ENCODE measurements at regions not wholly inside any gene's neighbourhood (a gene's known extent, or its start where the extent isn't known, plus 50 kb on each side); places are given as distances from the start of the nearest gene placed in this dataset.
A peak's percentile ranks its signal among the peaks of the same experiment; 100 is the strongest.

DNA sequence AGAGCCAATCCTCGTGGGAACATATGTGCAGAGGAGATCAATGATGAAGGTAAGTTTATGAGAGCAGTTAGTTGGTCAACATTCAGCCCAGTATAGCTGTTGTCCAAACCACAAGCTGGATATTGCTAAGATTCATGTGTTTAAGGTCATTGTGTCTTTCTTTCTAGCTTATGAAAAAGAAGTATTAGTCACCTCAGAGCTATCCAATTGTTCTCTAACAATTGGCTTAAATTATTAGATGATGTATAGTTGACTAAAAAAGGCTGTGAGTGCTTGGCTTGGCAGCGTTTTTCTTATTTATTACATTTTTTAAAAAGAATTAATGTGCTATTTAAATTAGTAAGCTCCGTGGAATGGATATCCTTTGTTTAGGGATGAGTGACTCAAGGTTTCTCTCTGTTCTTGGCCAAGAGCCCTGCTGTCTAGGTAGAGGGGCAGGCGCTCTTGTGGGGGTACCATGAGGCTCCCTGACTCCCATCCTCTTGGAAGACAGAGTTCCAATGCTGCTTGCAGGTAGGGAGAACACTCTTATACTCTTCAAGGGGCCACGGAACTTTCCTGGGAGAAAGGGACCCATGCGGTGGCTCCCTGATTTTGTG is 487.4 kb downstream of the IRX1 start:
- DNase-seq, result no peak

GRCh38 chr5:4083591-4084337 is 488.1 kb downstream of the IRX1 start:
- no peak for DNase-seq

DNA sequence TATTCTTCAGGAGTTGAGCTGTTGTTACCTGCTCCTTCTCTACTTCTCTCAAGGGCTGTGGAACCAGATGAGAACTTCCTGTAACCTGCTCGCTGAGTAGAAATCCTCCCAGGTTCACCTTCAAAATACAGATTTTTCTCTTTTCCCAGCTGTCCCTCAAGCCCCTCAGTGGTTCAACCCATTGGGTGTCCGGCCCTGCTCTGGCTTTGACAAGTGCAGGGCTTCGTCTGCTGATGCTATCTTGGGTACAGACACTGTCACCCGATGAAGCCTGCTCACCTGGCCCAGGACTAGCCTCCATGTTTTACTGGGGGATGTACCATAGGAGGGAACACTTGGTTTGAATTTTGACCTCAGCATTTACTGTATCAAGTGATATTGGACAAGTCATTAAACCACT is 490.4 kb downstream of the IRX1 start:
- no peak for DNase-seq

GRCh38 chr5:4087110-4087509 is 491.5 kb downstream of the IRX1 start:
- no peak for DNase-seq

- no peak for DNase-seq
These were observed 493.5 kb downstream of the IRX1 start for GRCh38 chr5:4089087-4089486.

DNA sequence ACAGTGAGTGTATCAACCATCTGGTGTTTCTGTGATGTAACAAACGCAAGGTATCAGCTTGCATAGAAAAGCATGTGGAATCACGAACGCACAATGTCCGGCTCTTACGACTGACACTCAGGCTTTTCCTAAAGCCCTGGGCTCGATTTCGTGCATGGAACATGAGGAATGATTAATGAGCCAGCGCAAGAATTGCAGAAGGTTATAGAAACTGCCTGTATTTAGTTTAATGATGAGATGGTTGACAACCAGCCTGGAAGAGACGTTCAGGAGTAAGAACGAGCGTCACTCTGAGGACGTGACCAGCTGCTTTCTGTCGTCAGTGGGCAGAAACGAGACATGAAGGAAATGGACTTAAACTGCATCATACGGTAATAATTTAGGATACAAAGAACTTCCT is 497.6 kb downstream of the IRX1 start:
- DNase-seq, result peak; percentile 81

GRCh38 chr5:4093970-4094369 is 498.3 kb downstream of the IRX1 start:
- no peak for DNase-seq

DNA sequence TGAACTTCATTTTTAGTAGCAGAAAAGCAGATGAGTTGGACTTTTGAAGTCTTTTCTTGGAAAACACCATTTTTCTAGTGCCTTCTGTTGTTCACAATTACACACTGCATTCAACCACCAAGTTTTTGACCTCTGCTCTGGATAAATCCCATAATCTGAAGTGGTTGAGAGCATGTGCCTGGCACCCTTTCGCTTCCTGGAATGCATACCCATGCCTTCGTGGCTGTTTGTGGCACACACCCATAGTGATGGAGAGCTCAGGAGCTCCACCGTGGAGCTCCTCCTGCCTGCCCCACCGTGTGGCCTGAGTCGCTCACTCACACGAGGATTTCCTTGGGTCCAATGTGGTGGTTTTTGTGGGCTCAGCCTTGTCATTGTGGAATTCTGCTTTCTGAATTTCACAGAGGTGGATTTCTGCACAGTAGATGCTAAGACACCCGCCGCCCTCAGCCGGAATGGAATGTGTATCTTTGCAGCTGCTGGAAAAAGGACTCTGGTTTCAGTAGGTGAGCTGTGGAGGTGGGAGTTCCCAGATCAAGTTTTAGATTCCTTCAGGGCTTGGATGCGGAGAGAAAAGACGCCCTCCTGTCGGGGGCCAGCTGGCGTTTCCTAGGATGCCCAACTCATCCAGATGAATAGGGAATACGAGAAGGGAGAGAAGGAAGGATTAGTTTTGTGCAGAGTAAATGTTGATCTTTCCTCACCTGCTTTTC is 500.4 kb downstream of the IRX1 start:
- no peak for DNase-seq

DNA sequence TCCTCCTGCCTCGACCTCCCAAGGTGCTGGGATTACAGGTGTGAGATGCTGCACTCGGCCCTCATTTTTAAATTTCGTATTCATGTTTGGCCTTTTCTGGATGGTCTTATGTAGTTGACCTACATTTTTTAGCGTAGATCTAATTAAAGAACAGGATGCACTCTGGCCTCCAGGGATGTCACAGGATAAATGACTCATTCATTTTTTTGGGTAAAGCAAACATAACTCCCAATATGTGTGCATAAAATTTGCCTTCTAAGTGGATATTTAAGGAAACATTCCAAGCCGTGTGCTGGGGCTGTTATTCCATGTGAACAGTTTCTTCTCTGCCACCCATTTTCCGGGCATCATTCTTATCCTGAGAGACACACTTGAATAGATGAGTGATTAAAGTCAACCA is 501.6 kb downstream of the IRX1 start:
- no peak for DNase-seq

DNA sequence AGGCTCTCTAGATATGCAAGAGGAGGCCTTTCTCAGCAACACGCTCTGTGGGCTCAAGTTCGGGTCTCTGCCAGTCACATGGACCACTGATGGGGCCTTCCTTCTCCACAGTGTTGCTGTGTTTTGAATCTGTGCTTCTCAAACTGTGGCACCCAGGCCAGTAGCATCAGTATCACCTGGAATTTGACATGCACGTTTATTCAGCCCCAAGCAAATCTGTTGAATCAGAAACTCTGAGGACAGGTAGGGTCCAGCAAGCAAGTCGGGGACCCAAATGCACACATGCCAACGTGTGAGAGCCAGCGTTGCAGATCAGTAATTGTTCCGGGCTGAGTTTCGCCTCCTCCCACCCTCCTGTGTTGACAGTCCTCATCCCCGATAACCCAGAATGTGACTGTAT is 502.6 kb downstream of the IRX1 start:
- DNase-seq, result no peak

- peak; percentile 56 for DNase-seq
These were observed 503.8 kb downstream of the IRX1 start for GRCh38 chr5:4099386-4099785.

DNA sequence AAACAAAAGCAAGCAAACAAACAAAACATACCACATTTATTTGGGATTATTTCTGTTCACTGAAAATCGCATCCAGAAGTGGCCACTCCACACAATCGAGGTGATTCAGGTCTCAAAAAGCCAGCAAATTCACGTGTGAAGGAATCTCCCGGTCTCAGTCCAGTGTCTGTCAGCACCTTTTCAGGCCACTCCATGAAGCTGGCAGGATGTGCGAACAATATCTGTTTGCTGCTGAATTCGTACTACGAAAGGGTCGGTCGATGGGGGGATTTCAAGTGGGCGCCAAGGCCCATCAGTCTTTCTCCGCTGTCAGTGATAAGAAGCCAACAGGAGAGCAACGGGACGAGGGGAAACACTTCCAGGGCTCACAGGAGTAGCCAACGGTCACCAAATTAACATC is 505.1 kb downstream of the IRX1 start:
- no peak for DNase-seq

- DNase-seq, result peak; percentile 41
These were observed 505.6 kb downstream of the IRX1 start for GRCh38 chr5:4101189-4101588.

GRCh38 chr5:4104831-4105597 is 509.4 kb downstream of the IRX1 start:
- DNase-seq, result peak; percentile 47

GRCh38 chr5:4108690-4109089 is 513.1 kb downstream of the IRX1 start:
- DNase-seq, result no peak

DNA sequence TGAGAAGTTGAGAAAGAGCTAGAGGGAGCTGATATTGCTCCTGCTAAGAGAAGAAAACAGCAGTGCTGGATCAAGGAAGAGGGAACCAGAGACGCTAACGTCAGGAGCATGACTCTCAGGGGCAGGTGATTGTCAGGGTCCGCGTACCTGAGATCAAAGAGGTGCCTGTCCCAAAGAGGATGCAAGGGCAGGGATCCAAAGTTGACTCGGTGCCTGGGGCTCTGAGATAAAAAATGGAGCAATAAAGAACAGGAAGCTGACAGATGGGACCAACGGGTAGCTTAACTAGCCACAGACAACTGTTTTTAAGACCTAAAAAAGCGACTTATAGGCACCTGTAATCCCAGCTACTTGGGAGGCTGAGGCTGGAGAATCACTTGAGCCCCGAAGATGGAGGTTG is 517.8 kb downstream of the IRX1 start:
- DNase-seq, result no peak

DNA sequence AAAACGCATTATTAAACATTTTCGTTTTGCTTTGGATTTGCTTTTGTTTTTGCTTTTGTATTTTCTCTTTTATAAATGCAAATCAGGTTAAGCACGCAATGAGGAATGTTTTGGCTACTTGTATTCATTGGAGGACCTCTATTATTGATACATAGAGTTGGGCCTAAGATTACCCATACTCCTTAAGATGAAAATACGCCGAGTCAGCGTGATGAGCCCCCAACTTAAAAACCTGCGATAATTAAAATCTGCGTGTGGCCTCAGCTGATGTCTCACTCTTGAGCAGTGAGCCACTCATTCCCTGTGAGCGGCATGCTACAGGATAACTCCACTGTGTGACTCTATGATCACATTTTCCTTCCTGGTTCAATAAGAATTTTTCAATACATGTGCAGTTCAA is 518.3 kb downstream of the IRX1 start:
- DNase-seq, result no peak

GRCh38 chr5:4114452-4114851 is 518.8 kb downstream of the IRX1 start:
- no peak for DNase-seq

DNA sequence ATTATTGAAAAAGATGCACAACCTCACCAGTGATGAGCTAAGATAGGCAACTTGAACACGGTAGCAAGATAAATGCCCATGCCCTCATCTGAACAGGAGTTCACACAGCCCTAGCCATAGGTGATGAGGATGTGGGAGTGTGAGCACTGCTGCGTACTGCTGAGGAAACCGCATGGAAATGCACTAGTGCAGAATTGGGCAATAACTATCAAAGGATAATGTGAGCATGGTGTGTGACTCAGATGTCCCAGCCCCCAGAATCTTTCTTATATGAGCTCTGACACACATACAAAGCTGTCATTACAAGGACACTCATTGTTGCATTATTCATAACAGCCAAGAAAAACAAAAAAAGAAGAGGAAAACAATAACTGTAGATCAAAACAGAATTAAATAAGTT is 521.2 kb downstream of the IRX1 start:
- DNase-seq, result no peak

- DNase-seq, result no peak
These were observed 528.8 kb downstream of the IRX1 start for GRCh38 chr5:4124221-4124970.

DNA sequence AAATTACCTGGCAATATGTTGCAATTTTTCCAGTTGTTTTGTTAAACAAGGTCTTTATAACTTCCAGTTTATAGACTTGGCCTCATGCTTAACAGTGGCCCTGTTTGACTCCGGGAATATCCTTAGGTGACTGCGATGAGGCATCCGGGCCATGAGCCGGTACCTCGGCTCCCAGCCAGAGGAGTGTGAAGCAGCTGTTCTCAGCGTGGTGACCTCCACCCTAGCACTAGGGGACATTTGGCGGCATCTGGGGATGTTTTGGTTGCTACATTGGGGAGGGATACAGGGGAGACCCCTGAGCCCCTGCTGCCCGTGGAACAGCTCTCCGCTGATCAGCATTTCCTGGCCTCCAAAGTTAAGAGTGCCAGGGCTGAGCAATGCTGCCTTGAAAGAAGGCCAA is 533.4 kb downstream of the IRX1 start:
- no peak for DNase-seq

- DNase-seq, result no peak
These were observed 533.9 kb downstream of the IRX1 start for GRCh38 chr5:4129523-4129922.

DNA sequence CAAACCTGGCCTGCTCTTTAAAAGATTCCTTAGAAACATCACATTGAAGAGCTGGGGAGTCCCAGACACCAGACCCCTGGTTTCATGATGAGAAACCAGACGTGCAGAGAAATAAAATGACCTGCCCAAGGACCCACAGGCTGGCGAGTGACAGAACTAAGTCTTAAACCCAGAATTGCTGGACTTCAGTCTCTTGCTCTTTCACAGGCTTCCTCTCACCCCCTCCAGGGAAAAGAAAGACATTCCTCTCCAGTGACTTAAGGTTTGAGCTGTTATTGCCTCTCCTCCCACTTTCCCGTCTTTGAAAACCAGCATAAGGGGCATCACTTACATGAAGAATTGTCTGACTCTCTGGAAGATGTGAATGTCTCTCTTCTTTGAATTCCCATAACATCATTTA is 535.2 kb downstream of the IRX1 start:
- no peak for DNase-seq
